Trophoblast cell (in vitro differentiated cells and primary cell): ENCODE measurements at regions not wholly inside any gene's neighbourhood (a gene's known extent, or its start where the extent isn't known, plus 50 kb on each side); places are given as distances from the start of the nearest gene placed in this dataset.
"Not testable (repeated sequence)": the region's sequence is repeated elsewhere in the genome, so short reads cannot be mapped to it uniquely, and the experiment has no call there.

Experiments used
- DNase-seq, 2 donors: peaks; one replicate each; pipeline ENCODE4 v3.0.0-alpha.2; 2016
- H2AFZ ChIP-seq: 2 replicates; pipeline ENCODE4 v1.6.1; 2013; ENCODE audit warnings: low read length, moderate library complexity, mild to moderate bottlenecking; ENCODE audit not compliant: insufficient read depth, poor library complexity
- H2AK5ac ChIP-seq: 2 replicates; pipeline ENCODE4 v1.6.1; 2013; ENCODE audit warnings: mild to moderate bottlenecking, low read length
- H2BK120ac ChIP-seq: 2 replicates; pipeline ENCODE4 v1.6.1; 2013; ENCODE audit warnings: low read length, mild to moderate bottlenecking, moderate library complexity; ENCODE audit not compliant: insufficient read depth, poor library complexity
- H2BK12ac ChIP-seq: 2 replicates; pipeline ENCODE4 v1.6.1; 2013; ENCODE audit warnings: mild to moderate bottlenecking, low read length, moderate library complexity
- H2BK5ac ChIP-seq: 2 replicates; pipeline ENCODE4 v1.6.1; 2013; ENCODE audit warnings: low read length, low read depth, moderate library complexity, mild to moderate bottlenecking; ENCODE audit not compliant: poor library complexity
- H3K14ac ChIP-seq: 2 replicates; pipeline ENCODE4 v1.6.1; 2013; ENCODE audit warnings: mild to moderate bottlenecking, low read length
- H3K18ac ChIP-seq: 2 replicates; pipeline ENCODE4 v1.6.1; 2013; ENCODE audit warnings: mild to moderate bottlenecking, low read length
- H3K23ac ChIP-seq: 2 replicates; pipeline ENCODE4 v1.6.1; 2013; ENCODE audit warnings: low read length
- H3K27ac ChIP-seq: 2 replicates; pipeline ENCODE4 v1.5.1; 2013; ENCODE audit warnings: low read depth, mild to moderate bottlenecking, inconsistent platforms, low read length, moderate library complexity
- H3K27me3 ChIP-seq: 2 replicates; pipeline ENCODE4 v1.6.1; 2013; ENCODE audit warnings: inconsistent platforms, mild to moderate bottlenecking, low read length, moderate library complexity; ENCODE audit not compliant: insufficient read depth
- H3K36me3 ChIP-seq, 2 experiments: 1 replicate in 1 of 2; 2 replicates in 1 of 2; pipeline ENCODE4 v1.6.1; 2013; ENCODE audit warnings: low read length in 2 of 2, mild to moderate bottlenecking in 2 of 2, moderate library complexity in 1 of 2; ENCODE audit not compliant: insufficient read depth in 2 of 2, control insufficient read depth in 1 of 2
- H3K4ac ChIP-seq: 2 replicates; pipeline ENCODE4 v1.6.1; 2013; ENCODE audit warnings: low read depth, mild to moderate bottlenecking, low read length, moderate library complexity
- H3K4me1 ChIP-seq, 2 experiments: 1 replicate in 1 of 2; 2 replicates in 1 of 2; pipeline ENCODE4 v1.6.1; 2013; ENCODE audit warnings: low read length in 2 of 2, mild to moderate bottlenecking in 2 of 2, moderate library complexity in 1 of 2; ENCODE audit not compliant: insufficient read depth in 2 of 2, control insufficient read depth in 1 of 2
- H3K4me2 ChIP-seq: 2 replicates; pipeline ENCODE4 v1.6.1; 2013; ENCODE audit warnings: inconsistent platforms, mild to moderate bottlenecking, low read length, moderate library complexity
- H3K4me3 ChIP-seq: 2 replicates; pipeline ENCODE4 v1.5.1; 2013; ENCODE audit warnings: mild to moderate bottlenecking, low read depth, low read length, inconsistent platforms
- H3K79me1 ChIP-seq: one replicate; pipeline ENCODE4 v1.6.1; 2013; ENCODE audit warnings: low read length
- H3K79me2 ChIP-seq: 2 replicates; pipeline ENCODE4 v1.6.1; 2013; ENCODE audit warnings: low read length, mild to moderate bottlenecking; ENCODE audit not compliant: control insufficient read depth, insufficient read depth, poor library complexity
- H3K9ac ChIP-seq: 2 replicates; pipeline ENCODE4 v1.6.1; 2013; ENCODE audit warnings: mild to moderate bottlenecking, low read length
- H3K9me3 ChIP-seq: 2 replicates; pipeline ENCODE4 v1.6.1; 2013; ENCODE audit warnings: low read depth, mild to moderate bottlenecking, control low read depth, inconsistent platforms, low read length; ENCODE audit not compliant: insufficient read depth
- H4K12ac ChIP-seq: 2 replicates; pipeline ENCODE4 v1.6.1; 2013; ENCODE audit warnings: low read depth, mild to moderate bottlenecking, low read length, moderate library complexity
- H4K8ac ChIP-seq: 2 replicates; pipeline ENCODE4 v1.6.1; 2013; ENCODE audit warnings: low read depth, mild to moderate bottlenecking, low read length, moderate library complexity
- H4K91ac ChIP-seq: one replicate; pipeline ENCODE4 v1.6.1; 2013; ENCODE audit warnings: low read depth, mild to moderate bottlenecking, low read length, moderate library complexity
- WGBS: extraction: QIAGEN DNeasy Blood & Tissue Kit; methylation state at CpG from one replicate; pipeline ENCODE4 v1.1.7; 2013; ENCODE audit warnings: missing lambda C conversion rate; ENCODE audit not compliant: insufficient read length, insufficient coverage; ENCODE audit errors: extremely low coverage; 5-methylcytosine and 5-hydroxymethylcytosine counted together

GRCh38 chr3:103271575-103271974 lies 836.8 kb downstream of the ZPLD1 start:
- no peak for DNase-seq
- Histone ChIP-seq H2AFZ (no peak overlapping the region), H3K23ac (no peak overlapping the region), H4K8ac (no peak overlapping the region), H2AK5ac (no peak overlapping the region), H4K91ac (no peak overlapping the region), H3K4me3 (no peak overlapping the region), H2BK12ac (no peak overlapping the region), H2BK120ac (no peak overlapping the region), H3K27me3 (no peaks in the 10 kb centered on the region), H3K79me1 (no peaks in the 10 kb centered on the region), H3K79me2 (no peaks in the 10 kb centered on the region), H3K4ac (no peak overlapping the region), H2BK5ac (no peak overlapping the region), H3K14ac (no peak overlapping the region), H3K4me2 (no peak overlapping the region), H3K36me3 (no peaks in the 10 kb centered on the region), H3K4me1 (no peaks in the 10 kb centered on the region), H3K27ac (no peak overlapping the region), H4K12ac (no peak overlapping the region), H3K9me3 (peaks cover 6% of the 10 kb centered on the region), H3K9ac (no peak overlapping the region), H3K18ac (no peak overlapping the region)
- no CpG with 5 or more reads among the region's 2 CpGs for WGBS

GRCh38 chr3:103295974-103296570 lies 861.3 kb downstream of the ZPLD1 start:
- H3K79me1 ChIP-seq: no peaks in the 10 kb centered on the region
- no peak overlapping the region for H3K18ac ChIP-seq
- no peak overlapping the region for H2BK12ac ChIP-seq
- DNase-seq: peak in 1 of 2 donors; percentile 57
- no peak overlapping the region for H4K91ac ChIP-seq
- H2AK5ac ChIP-seq: no peak overlapping the region
- H2BK120ac ChIP-seq: no peak overlapping the region
- H3K14ac ChIP-seq: no peak overlapping the region
- H4K8ac ChIP-seq: no peak overlapping the region
- no peak overlapping the region for H3K4me2 ChIP-seq
- WGBS: no CpG with 5 or more reads among the region's 2 CpGs
- H3K9me3 ChIP-seq: no peaks in the 10 kb centered on the region
- no peak overlapping the region for H3K23ac ChIP-seq
- H3K9ac ChIP-seq: no peak overlapping the region
- H2AFZ ChIP-seq: no peak overlapping the region
- no peaks in the 10 kb centered on the region for H3K4me1 ChIP-seq
- no peak overlapping the region for H4K12ac ChIP-seq
- H3K79me2 ChIP-seq: no peaks in the 10 kb centered on the region
- H3K4me3 ChIP-seq: no peak overlapping the region
- H3K36me3 ChIP-seq: no peaks in the 10 kb centered on the region
- H3K27ac ChIP-seq: no peak overlapping the region
- H3K27me3 ChIP-seq: no peaks in the 10 kb centered on the region
- no peak overlapping the region for H2BK5ac ChIP-seq
- H3K4ac ChIP-seq: no peak overlapping the region

GRCh38 chr3:103297502-103297901 lies 862.7 kb downstream of the ZPLD1 start:
- H3K27ac ChIP-seq, H3K27me3 ChIP-seq, H3K4me1 ChIP-seq, H3K4me2 ChIP-seq, H3K4ac ChIP-seq, H4K91ac ChIP-seq, H3K14ac ChIP-seq, H3K4me3 ChIP-seq, H3K18ac ChIP-seq, H4K12ac ChIP-seq, H2BK5ac ChIP-seq, H2AK5ac ChIP-seq, H3K9ac ChIP-seq, H2BK120ac ChIP-seq, H2BK12ac ChIP-seq, H3K36me3 ChIP-seq, H3K79me2 ChIP-seq, H4K8ac ChIP-seq, H3K79me1 ChIP-seq, H2AFZ ChIP-seq, H3K23ac ChIP-seq, H3K9me3 ChIP-seq: not testable (repeated sequence)
- DNase-seq: peak in 1 of 2 donors; percentile 2
- WGBS: no CpG with 5 or more reads among the region's 11 CpGs

GRCh38 chr3:103306104-103306503 lies 871.3 kb downstream of the ZPLD1 start:
- Histone ChIP-seq H2BK5ac (no peak overlapping the region), H3K27ac (no peak overlapping the region), H4K8ac (no peak overlapping the region), H3K79me2 (no peaks in the 10 kb centered on the region), H3K36me3 (no peaks in the 10 kb centered on the region), H3K79me1 (no peaks in the 10 kb centered on the region), H3K4me1 (no peaks in the 10 kb centered on the region), H3K27me3 (no peaks in the 10 kb centered on the region), H2BK120ac (no peak overlapping the region), H3K18ac (no peak overlapping the region), H3K14ac (no peak overlapping the region), H2BK12ac (no peak overlapping the region), H3K4me2 (no peak overlapping the region), H3K4me3 (no peak overlapping the region), H3K23ac (no peak overlapping the region), H2AFZ (no peak overlapping the region), H3K4ac (no peak overlapping the region), H4K12ac (no peak overlapping the region), H3K9ac (no peak overlapping the region), H3K9me3 (no peaks in the 10 kb centered on the region), H2AK5ac (no peak overlapping the region), H4K91ac (no peak overlapping the region)
- no peak for DNase-seq
- WGBS: no CpG with 5 or more reads among the region's 4 CpGs
